UCSD-AML1 (cell line): ENCODE measurements at regions not wholly inside any gene's neighbourhood (a gene's known extent, or its start where the extent isn't known, plus 50 kb on each side); places are given as distances from the start of the nearest gene placed in this dataset.

Experiments
- DNase-seq: peaks from one replicate; lab custom pipeline; 2025; ENCODE audit not compliant: unreplicated experiment; lab: John Stamatoyannopoulos, UW

DNA sequence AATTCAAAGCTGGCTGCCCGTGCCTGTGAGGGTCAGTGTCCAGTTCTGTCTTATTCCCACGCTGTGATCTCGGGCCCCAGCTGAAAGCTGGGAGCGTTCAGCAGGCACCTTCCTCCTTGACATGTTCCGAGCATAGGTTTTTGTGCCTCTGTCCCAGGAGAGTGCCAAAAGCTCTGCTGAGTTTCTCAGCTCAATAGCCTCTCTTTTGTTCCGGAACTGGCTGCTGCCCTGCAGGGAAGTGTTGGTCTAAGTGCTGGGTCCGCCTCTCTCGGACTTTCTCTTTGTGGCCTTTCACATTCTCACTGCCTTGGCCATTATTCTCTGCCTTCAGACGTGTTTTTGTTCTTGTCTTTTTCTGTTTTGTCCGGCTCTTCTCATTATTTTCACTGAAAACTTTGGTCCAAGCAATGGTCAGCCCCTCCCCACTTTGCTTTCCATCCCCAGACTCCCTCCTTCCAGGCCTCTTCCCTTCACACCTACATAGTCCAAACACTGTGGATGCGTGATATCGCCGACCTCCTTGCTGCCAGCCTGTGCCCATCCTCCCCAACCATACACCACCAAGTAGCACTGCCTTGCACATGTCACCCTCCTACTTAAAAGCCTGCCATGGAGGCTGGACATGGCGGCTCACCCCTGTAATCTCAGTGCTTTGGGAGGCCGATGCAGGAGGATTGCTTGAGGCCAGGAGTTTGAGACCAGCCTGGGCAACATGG is 233.8 kb downstream of the RHOU start:
- no peak for DNase-seq

GRCh38 chr1:228969953-228970800 is 234.9 kb downstream of the RHOU start:
- DNase-seq = no peak

- DNase-seq = no peak
Measured at GRCh38 chr1:228972576-228972975, 237.3 kb downstream of the RHOU start.

GRCh38 chr1:228974273-228974672 is 239.0 kb downstream of the RHOU start:
- no peak for DNase-seq

DNA sequence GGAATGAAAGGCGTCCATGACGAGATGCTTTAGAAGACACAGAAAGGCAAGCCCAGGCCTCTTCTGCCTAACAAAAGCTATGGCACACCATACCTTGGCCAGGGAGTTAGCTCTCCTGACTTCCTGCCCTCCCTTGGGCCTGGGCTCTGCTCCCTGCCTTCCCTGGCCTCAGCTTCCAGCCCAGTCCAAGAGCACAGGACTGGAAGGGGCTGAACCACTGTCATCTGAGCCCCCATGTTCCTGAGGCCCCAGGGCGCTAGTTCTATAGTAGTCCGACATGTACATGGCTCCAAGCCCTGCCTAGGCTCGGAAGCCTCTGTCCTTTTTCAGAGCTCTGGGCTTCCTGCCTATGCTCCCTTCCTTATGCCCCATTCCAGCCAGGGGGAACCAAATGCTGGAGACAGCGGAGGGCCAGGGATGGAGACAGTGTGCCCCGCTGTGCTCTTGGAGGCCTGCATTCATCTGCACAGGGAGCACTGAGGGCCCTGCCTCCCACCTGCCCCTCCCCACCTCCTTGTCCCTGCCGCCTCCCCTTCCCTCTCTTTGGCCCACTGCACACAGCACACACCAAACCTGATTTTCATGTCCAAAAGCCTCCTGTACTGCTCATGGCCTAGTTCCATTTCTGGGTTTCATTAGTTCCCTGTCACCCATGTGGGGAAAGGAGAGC is 240.1 kb downstream of the RHOU start:
- DNase-seq = no peak

DNA sequence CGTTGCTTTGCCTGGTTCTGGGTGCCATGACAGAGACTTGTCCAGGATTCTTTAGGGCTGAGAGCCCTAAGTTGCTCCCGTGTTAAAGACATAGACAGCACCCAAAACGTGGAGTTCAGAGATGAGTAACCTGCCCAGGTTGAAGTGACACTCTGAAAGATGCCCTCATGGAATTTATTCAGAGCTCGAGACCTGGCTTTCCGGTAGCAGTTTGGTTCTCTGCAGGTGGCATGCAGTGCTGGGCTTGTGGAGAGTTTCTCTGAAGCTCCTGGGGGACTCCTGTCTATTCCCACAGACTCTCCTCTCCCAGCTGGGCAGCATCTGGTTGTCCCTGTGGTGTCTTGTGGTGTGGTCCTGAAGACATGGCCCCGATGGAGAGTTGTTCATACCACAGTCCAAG is 241.0 kb downstream of the RHOU start:
- no peak for DNase-seq

GRCh38 chr1:228977307-228977706 is 242.0 kb downstream of the RHOU start:
- no peak for DNase-seq

DNA sequence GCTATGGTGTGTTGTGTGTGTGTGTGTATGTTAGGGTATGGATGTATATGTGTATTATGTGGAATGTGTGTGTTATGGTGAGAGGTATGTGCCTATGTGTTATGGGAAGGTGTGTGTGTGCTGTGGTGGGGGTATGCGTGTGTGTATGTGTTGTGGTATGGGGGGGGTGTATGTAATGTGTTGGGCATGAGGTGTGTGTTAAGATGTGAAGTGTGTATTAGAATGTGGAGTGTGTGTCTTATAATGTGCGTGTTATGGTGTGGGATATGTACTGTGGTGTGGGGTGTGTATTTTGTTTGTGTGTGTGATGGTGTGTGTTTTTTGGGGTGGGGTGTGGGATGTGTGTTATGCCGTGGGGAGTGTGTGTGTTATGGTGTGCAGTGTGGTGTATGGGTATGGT is 242.5 kb downstream of the RHOU start:
- DNase-seq = no peak

DNA sequence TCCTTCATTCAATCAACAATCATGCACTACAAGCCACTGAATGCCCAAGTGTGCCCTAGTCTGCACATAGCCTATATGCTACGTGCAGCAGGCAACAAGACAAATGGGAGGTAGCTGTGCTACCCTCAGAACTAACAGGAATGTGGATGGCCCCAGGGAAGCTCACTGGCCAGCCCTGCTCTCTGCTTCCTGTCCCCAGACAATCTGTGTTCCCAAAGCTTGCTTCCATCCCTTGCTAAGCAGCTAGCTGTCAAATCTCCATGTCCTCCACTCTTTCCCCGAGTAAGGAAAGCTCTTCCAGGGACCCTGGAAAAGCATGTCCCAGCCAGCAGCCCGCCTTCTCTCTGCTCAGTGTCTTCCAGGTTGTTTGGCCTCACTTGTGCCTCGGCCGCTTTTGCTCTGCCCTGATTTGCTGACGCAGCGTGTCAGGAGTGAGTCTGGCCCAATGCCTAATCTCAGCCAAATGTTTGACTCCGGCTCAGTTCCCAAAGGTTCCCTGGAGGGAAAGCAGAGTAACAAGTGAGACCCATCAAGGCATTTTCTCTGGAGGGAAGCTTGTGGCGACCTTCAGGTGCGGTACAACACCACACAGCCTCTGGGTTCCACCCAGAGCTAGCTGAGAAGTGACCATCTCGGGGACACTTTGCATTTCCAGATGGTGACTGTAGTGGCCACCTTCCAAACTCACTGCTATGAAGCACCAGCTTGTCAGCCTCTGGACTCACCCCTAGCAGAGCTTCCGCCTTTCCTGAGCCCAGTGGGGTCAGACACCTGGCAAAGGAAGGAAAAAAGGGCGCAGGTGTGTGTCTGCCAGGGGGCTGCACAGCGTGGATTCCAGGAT is 243.4 kb downstream of the RHOU start:
- DNase-seq = no peak

- DNase-seq = no peak
Measured at GRCh38 chr1:228979325-228979699, 244.0 kb downstream of the RHOU start.

- DNase-seq = no peak
Measured at GRCh38 chr1:228979774-228980173, 244.5 kb downstream of the RHOU start.

DNA sequence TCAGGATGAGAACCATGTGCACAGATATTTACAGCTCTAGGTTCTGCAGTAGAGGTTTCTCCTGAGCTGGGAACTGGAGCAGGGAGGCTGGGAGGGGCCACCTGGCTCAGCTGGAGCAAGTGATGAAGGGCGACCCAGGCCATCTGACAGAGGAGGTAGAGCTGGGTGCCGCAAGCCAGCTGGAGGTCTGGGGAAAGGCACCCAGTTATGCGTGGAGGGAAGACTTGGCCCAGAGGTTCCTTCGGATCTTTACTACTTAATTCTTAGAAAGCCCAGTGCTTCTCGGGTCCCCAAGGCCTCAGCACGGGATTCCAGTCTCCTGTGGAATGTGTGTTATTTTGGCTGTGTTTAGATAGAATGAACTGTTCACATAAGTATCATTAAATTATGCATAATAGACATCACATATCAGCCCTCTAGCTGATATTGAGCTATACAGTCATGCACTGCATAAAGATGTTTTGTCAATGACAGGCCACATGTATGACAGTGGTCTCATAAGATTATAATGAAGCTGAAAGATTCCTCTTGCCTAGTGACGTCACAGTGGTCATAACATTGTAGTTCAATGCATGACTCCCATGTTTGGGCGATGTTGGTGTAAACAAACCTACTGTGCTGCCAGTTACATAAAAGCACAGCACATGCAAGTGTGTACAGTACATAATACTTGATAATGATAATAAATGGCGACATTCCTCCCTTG is 245.1 kb downstream of the RHOU start:
- DNase-seq = no peak

DNA sequence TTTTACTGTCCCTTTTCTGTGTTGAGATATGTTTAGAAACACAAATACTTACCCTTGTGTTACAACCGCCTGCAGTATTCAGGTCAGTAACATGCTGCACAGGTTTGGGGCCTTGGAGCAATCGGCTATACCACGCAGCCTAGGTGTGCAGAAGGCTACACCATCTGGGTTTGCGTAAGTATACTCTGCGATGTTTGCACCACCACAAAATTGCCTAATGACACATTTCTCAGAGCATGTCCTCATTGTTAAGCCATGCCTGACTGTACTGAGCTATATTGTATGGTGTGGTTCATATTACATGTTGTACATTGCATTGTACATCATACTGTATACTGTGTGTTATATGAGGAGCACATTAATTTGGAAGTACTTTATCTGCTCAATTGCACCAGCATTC is 247.4 kb downstream of the RHOU start:
- no peak for DNase-seq

DNA sequence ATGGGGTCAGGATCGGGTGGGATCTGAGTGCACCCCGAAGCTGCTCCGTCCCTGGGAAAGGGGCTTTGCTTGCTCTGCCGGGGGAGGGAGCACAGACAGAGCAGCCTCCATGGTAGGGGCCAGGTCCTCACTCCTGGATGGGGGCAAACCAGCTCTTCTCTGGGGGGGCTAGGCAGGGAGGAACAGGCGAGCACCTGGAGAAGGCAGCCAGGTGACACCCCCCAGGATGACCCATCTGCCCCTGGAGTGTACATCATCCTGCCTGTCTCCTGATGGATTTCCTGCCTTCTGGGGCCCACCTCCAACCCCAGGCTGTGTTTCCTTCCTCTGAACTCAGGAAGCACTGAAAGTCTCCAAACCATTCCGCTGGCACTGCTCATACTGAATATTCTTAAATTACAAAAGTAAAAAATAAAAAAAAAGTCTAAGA is 248.0 kb downstream of the RHOU start:
- DNase-seq = no peak

- no peak for DNase-seq
Measured at GRCh38 chr1:228983661-228984060, 248.4 kb downstream of the RHOU start.

GRCh38 chr1:228984107-228984506 is 248.8 kb downstream of the RHOU start:
- DNase-seq = no peak

GRCh38 chr1:228984646-228985631 is 249.7 kb downstream of the RHOU start:
- no peak for DNase-seq

GRCh38 chr1:228985661-228986060 is 250.4 kb downstream of the RHOU start:
- no peak for DNase-seq
